Activated CD4-positive, alpha-beta T cell treated with anti-CD3 and anti-CD28 coated beads, Interleukin-2, amount 50 U/mL, for 4 hours (primary cell): ENCODE measurements at regions not wholly inside any gene's neighbourhood (a gene's known extent, or its start where the extent isn't known, plus 50 kb on each side); places are given as distances from the start of the nearest gene placed in this dataset.
"Not testable (repeated sequence)": the region's sequence is repeated elsewhere in the genome, so short reads cannot be mapped to it uniquely, and the experiment has no call there.

Experiments
- DNase-seq, 2 experiments: peaks; one replicate each; pipeline ENCODE4 v3.0.0-alpha.2; 2020

GRCh38 chr17:77290759-77291558, 150.2 kb downstream of the SEC14L1 start:
- not testable (repeated sequence) for DNase-seq

- no peak for DNase-seq
These were observed 151.0 kb downstream of the SEC14L1 start for GRCh38 chr17:77291591-77292386.

- DNase-seq, result no peak
These were observed 154.0 kb downstream of the SEC14L1 start for GRCh38 chr17:77294761-77295160.

- DNase-seq, result no peak
These were observed 154.6 kb downstream of the SEC14L1 start for GRCh38 chr17:77295241-77295853.

GRCh38 chr17:77296769-77297409, 156.1 kb downstream of the SEC14L1 start:
- no peak for DNase-seq

- no peak for DNase-seq
These were observed 157.2 kb downstream of the SEC14L1 start for GRCh38 chr17:77297693-77298666.

GRCh38 chr17:77298811-77299210, 158.0 kb downstream of the SEC14L1 start:
- no peak for DNase-seq

GRCh38 chr17:77299256-77300015, 158.7 kb downstream of the SEC14L1 start:
- no peak for DNase-seq

- no peak for DNase-seq
These were observed 159.4 kb downstream of the SEC14L1 start for GRCh38 chr17:77300016-77300686.

GRCh38 chr17:77301694-77302266, 161.0 kb downstream of the SEC14L1 start:
- no peak for DNase-seq

GRCh38 chr17:77302682-77303081, 161.9 kb downstream of the SEC14L1 start:
- no peak for DNase-seq

GRCh38 chr17:77303620-77304019, 162.9 kb downstream of the SEC14L1 start:
- no peak for DNase-seq

GRCh38 chr17:77304051-77304745, 163.4 kb downstream of the SEC14L1 start:
- no peak for DNase-seq

- DNase-seq, result no peak
These were observed 164.1 kb downstream of the SEC14L1 start for GRCh38 chr17:77304746-77305473.

GRCh38 chr17:77306048-77306789, 165.4 kb downstream of the SEC14L1 start:
- no peak for DNase-seq

- no peak for DNase-seq
These were observed 166.2 kb downstream of the SEC14L1 start for GRCh38 chr17:77306790-77307478.

GRCh38 chr17:77307479-77308198, 166.9 kb downstream of the SEC14L1 start:
- DNase-seq, result no peak
